GM04503 (cell line): ENCODE measurements at regions not wholly inside any gene's neighbourhood (a gene's known extent, or its start where the extent isn't known, plus 50 kb on each side); places are given as distances from the start of the nearest gene placed in this dataset.
"Not testable (repeated sequence)": the region's sequence is repeated elsewhere in the genome, so short reads cannot be mapped to it uniquely, and the experiment has no call there.

ENCODE experiments used
- DNase-seq: peaks from one replicate; pipeline ENCODE4 v3.0.0-alpha.2; 2012; ENCODE audit warnings: low read depth

GRCh38 chr5:6076341-6077239, 301.8 kb downstream of the MED10 start:
- no peak for DNase-seq

- not testable (repeated sequence) for DNase-seq
Observed at GRCh38 chr5:6072488-6072887, 305.9 kb downstream of the MED10 start.

- DNase-seq = no peak
Observed at GRCh38 chr5:6069496-6070185, 308.7 kb downstream of the MED10 start.

GRCh38 chr5:6066016-6066415, 312.3 kb downstream of the MED10 start:
- DNase-seq = no peak

- no peak for DNase-seq
Observed at GRCh38 chr5:6059137-6059800, 319.1 kb downstream of the MED10 start.

- no peak for DNase-seq
Observed at GRCh38 chr5:6058055-6058715, 320.2 kb downstream of the MED10 start.

GRCh38 chr5:6056280-6056679, 322.1 kb downstream of the MED10 start:
- DNase-seq = no peak

GRCh38 chr5:6049662-6050061, 328.7 kb downstream of the MED10 start:
- no peak for DNase-seq

GRCh38 chr5:6048746-6049145, 329.6 kb downstream of the MED10 start:
- no peak for DNase-seq

GRCh38 chr5:6046296-6046967, 331.9 kb downstream of the MED10 start:
- no peak for DNase-seq

GRCh38 chr5:6043491-6044310, 334.6 kb downstream of the MED10 start:
- no peak for DNase-seq

- no peak for DNase-seq
Observed at GRCh38 chr5:6041977-6042550, 336.3 kb downstream of the MED10 start.

- DNase-seq = no peak
Observed at GRCh38 chr5:6039111-6039510, 339.2 kb downstream of the MED10 start.

- no peak for DNase-seq
Observed at GRCh38 chr5:6036006-6036405, 342.3 kb downstream of the MED10 start.

GRCh38 chr5:6029811-6030271, 348.5 kb downstream of the MED10 start:
- DNase-seq = no peak

- DNase-seq = no peak
Observed at GRCh38 chr5:6026766-6027406, 351.5 kb downstream of the MED10 start.

- DNase-seq = no peak
Observed at GRCh38 chr5:6019612-6020011, 358.7 kb downstream of the MED10 start.

GRCh38 chr5:6013506-6013905, 364.8 kb downstream of the MED10 start:
- no peak for DNase-seq

GRCh38 chr5:6011199-6011598, 367.1 kb downstream of the MED10 start:
- no peak for DNase-seq

- no peak for DNase-seq
Observed at GRCh38 chr5:6006838-6007314, 371.5 kb downstream of the MED10 start.
